SHP77 treated with DMSO at 0.1 percent for 48 hours (cell line): ENCODE measurements at regions not wholly inside any gene's neighbourhood (a gene's known extent, or its start where the extent isn't known, plus 50 kb on each side); places are given as distances from the start of the nearest gene placed in this dataset.
"Not testable (repeated sequence)": the region's sequence is repeated elsewhere in the genome, so short reads cannot be mapped to it uniquely, and the experiment has no call there.

ENCODE experiments used
- DNase-seq: peaks from one replicate; lab custom pipeline; 2025; lab: John Stamatoyannopoulos, UW

DNA sequence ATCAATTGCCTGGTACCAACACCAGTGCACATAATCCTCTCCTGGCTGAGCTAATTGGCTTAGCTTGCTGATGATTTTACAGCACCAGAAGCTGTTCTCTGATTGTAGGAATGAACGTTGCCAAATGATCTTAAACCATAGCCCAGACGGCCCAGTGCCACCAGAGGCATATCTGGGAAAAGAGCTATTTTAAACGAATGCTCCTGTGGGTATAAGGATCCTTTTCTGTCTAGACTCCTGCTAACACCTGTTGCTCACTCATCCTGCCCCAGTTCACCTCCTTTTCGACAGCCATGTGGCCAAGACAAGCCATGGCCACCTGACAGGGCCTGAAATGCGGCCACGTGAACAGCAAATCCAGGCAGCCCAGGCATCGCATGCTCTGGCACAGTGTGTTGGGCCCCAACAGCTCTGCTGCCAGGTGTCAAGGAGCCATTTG lies 289.9 kb upstream of the SLC30A5 start:
- no peak for DNase-seq

DNA sequence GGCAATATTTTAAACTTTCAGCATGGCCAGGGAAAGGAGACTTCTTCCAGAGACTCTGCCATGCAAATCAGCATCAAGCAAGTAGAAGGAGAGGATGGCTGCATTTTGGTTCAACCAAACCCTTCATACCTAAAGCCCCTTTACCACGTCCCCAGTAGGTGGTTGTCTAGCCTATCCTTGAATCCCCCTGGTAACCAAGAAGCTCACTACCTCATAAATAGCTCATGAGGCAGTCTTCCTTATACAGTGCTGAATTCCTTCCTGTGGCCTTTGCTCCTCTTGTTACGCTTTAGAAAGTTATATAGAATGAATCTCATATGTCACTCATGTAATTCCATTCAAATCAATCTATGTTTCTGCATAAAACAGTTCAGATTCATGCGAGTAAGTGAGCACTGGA lies 289.5 kb upstream of the SLC30A5 start:
- DNase-seq, result no peak

DNA sequence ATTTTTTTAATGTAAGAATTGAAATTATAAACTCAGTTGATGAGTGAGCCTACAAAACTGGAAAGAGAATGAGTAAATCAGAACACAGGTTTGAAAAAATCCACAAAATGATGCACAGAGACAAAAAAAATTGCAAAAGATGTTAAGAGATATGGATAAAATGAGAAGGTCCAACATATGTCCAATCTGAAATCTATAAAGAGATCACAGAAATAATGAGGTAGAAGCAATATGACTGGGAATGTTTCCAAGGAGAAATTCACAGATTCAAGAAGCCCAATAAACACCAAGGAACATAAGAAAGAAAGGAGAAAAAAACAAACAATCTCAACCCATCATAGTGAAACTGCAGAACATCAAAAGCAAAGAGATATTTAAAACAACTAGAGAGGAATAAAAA lies 288.4 kb upstream of the SLC30A5 start:
- DNase-seq, result no peak

DNA sequence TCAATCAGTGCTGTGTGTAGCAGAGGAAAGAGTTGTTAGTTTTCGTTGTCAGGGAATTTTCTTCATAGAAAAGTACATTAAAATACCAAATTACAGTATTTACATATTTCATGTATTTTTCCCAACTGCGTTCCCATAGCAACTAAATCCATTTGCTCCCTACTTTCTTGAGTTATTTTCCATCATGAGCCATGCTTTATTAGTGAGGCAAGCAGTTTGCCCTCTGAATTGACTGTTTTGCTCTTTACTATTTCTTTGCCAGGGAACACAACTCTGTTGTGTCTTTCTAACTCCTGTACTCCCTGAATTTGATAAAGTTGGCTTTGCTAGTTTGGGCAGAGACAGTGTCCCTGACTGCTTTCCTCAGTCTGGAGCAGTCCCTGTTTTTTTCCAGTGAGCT lies 276.2 kb upstream of the SLC30A5 start:
- no peak for DNase-seq

DNA sequence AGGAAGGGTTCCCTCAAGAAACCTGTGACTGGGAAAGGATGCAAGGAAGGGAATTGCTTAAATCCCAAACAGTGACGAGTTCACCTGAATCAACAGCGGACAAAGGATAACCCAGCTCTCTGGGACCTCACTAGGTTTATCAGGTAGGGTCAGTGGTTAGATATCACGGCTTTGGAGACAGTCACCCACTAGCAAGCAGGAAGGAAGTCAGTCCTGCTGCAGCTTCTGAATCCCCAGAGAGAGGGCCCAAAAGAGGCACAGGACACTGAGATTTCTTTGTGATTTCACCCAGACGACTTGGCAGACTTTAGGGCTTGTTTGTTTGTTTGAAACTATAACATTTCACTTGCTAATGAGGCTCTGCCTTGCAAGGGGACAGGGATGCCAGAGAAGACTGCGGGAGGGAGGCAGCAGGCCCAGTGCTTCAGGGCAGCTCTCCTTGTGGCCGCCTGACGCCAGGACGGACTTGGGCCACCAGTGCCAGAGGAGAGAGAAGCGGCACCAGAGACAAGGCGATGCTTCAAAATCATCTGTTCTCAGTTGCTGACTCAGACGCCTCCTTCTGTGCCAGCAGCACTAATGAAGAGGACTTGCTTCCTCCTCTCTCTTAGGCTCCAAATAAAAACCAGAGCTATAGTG lies 275.6 kb upstream of the SLC30A5 start:
- no peak for DNase-seq

DNA sequence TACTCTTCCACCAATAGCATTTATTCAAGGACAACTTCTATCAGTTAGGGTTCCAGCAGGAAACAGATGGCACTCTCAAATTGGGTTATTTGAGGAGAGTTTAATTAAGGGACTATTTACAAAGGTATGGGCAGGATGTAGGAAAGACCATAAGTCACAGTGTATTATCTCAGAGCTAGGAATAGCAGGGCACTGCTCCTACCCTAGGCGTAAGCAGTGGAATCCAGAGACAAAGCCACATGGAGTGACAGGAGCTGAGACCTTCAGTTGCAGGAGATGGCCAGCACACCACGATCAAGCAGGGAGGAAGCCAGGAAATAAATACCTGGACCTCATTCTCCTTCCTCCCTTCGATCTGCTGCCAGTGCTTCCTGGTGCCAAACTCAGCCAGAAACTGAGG lies 274.9 kb upstream of the SLC30A5 start:
- DNase-seq, result no peak

DNA sequence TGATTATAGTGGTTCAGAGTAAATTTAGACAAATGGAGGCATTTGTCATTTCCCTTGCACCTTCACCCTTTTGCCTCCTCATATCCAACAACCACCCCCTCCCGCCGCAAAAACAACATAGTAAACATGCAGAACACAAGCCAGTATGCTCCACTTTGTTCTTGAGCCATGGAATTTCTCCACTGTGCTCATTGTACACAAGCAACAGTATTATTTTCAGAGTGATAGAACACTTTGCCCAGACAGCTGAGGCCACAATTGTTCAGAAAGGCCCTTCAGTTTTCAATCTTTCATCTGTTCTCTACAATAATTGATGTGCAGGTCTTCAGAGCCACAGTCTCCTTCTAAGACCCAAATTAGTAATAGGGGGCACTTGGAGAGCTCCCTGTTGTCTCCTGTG lies 272.8 kb upstream of the SLC30A5 start:
- no peak for DNase-seq

DNA sequence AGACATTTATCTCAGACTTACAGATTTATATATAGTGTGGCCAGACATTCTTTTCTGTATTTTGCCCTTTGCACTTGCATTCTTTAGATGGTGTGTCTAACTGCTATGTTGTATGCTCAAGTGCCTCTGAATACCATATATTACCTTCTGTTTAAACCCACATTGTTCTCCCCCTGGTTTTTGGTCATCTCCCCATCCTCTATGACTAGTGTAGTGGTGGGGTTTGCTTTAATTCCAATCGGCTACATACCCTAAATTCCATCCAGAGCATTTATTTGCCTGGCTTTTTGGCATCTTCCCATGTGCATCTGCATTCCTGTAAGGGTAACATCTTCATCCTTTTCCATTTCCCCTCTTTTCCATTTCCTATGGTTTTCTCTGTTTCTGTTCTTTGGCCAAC lies 271.0 kb upstream of the SLC30A5 start:
- DNase-seq, result no peak

DNA sequence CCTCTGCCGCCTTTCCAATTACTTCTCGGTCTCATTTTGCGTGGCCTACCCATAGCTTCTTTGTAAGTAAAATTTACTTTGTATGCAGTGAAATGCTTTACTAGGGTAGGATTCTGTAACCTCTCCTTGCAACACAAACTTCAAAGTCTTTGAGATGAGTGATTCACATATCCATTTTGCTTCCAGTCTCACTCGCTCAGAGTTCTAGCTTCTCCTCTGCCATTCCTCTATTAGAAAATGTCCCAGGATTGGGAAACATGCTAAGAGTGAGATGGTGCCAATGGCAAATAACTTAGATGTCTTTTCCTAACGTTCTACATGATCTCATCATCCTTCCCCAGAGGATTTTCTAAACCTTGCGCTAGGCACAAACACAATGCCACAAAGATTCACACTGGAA lies 270.5 kb upstream of the SLC30A5 start:
- no peak for DNase-seq

DNA sequence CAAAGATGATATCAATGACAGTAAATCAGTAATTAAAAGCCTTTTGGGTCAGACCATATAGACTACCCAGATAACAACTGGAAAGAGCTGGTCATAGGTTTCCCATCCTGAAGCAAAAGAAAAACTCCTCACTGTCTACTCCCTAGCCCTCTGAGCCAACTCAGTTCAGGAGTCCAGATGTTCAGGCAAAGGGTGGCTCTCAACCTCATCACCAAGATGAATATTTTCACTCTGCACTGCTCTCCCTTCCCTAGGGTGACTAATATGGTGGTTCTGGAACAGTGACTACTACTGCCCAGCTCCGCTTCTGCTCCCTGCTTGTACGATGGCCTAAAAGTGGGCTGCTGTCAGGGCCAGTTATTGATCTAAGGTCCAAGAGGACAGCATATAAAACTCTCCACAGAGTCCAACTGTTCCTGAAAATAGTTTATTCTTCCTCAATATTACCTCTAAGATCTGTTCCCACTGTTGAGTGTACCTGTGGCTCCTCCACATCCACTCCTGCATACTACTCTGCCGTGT lies 263.4 kb upstream of the SLC30A5 start:
- DNase-seq, result no peak

DNA sequence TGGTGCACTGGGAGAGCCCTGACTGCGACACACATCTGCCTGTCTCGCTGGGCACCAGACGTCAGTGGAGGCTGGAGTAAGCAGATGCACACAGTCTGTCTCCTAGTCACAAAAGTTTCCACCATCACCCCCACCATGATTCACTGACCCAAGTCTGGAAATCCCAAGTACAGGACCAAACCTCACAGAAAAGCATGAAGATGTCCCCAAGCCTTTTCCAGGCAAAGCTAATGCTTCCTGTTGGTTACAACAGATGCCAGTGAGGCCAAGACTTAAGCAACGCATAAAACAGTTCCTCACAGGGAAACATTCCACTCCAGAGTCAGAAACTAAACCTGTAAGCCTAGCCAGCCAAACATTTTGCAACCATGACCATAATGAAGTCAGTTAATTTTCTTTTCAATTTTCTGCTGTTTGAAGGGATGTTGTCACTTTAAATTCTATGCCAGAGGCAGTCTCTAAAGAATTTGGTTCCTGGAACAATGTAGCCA lies 259.3 kb upstream of the SLC30A5 start:
- no peak for DNase-seq

DNA sequence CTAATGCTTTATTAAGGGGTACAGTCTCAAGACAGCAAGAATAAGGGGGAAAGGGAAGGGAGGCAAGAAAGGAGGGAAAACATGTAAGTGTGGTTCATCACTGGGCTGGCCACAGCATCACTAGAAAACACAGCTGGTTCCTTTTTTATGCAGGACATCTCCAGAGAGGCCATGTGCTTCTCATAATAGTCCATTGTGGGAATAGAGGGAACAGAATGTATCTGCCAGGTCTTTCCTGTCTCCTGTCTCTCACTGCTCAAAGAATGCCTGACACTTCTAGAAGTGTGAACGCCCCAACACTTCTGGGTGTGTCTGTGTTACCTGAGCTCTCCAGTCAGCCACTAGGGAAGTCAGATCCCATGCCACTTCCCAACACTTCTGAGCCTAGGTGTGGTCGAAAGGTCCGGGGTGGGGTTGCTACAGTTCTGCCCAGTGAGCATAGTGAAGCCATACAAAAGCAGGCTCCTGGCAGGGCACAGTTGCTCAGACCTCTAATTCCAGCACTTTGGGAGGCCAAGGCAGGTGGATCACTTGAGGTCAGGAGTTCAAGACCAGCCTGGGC lies 255.6 kb upstream of the SLC30A5 start:
- no peak for DNase-seq

DNA sequence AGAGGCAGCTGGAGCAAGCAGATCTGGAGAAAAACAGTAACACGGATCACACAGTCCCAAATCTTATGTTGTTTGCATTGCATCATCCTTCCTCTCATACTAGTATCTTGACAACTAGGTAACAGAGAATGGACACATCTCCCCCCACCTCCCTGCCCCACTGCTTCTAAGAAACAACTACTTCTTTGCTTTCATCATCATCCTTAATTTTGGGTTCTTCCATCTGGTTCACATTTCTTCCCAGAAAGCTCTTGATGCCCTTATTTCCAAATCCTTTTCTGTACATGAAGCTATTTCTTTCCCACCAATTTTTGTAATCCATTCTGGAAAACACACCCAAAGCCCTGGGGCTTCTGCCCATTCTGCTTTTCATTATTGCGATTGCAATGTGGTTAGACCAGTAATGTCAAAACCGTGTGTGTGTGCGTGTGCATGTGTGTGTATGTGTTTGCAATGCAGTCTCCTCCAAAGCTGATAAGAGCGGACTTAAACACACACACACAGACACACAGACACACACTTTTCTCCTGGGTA lies 254.7 kb upstream of the SLC30A5 start:
- DNase-seq, result no peak

DNA sequence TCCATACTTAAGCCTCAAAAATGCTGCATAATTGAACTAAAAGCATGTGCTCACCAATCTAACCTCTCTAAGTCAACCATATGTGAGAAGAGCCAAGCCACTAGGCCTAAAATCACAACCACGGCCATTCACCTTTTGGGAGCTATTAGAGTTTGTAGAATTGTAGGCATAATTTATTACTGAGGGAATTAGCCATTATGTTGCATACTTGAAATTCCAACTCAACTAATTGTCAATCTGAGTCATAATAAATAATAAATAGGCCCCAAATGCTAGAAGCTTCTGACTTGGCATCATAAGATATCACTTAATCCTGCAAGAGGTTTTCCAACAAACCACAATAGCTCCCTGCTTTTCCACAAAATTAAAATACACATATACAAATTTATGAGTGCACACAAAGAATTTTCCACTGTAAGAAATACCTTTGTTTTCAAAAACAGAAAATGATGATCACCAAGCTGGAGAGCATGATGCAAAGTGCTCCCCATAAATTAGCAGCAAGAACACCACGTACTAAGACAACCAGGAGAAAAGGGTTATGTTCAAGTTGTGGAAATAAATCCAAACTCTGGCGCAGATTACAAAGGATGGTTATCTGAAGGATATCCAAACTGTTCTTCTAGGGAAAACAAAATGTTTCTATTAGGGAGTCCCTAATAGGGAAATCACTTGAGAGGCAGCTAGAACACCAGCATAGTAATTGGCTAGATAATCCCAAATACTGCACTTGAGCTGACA lies 250.0 kb upstream of the SLC30A5 start:
- DNase-seq, result no peak

DNA sequence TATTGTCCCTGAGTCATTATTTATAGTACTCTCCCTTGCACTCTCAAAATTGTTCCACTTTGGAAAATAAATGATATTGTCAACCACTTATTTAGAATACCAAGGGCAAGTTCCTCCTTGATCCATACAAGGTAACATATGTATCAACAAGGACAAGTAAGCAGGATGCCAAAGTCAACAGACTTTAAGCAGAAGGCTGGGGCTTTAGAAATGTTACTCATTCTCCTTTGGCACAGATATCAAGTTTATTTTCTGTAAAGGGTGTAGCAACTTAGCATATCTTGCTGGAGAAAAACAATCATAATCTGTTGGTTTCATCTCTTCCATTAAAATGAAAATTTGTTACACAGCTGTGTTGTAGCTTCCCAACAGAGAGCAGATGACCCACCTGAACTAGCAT lies 248.7 kb upstream of the SLC30A5 start:
- DNase-seq, result no peak

DNA sequence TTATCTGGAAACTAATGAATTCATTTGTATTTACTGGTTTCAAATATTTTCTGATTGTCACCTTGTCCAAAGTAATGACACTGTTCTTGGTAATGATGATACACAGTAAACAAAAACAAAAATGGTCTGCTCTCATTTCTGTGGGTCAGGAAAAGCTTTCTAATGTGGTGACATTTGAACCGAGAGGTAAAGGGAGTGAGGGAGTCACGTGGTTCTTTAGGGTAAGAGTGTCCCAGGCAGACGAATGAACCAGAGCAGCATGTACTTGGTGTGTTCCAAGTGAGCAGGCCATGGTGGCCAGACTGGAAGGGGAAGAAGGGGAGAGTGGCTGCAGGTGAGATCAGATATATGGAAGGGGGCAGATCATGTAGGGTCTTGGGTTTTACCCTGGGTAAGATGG lies 247.0 kb upstream of the SLC30A5 start:
- DNase-seq, result no peak

DNA sequence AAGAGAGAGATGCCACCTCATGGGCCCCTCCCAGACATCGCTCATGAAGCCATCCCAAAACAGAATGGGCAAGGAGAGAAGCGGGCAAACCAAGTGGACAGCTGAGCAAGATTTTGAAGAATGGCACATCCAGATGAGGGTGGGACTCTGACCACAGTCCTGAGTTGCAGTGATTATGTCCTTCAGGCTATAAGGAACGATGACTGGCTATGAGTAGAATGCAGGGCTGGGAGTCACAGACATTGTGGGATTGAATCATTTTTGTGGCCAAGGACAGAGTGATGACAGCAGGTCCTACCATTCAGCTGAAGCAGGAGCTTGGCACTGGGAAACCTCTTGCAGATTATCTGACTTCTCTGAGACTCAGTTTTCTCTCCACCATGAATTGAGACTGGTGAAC lies 245.7 kb upstream of the SLC30A5 start:
- no peak for DNase-seq

DNA sequence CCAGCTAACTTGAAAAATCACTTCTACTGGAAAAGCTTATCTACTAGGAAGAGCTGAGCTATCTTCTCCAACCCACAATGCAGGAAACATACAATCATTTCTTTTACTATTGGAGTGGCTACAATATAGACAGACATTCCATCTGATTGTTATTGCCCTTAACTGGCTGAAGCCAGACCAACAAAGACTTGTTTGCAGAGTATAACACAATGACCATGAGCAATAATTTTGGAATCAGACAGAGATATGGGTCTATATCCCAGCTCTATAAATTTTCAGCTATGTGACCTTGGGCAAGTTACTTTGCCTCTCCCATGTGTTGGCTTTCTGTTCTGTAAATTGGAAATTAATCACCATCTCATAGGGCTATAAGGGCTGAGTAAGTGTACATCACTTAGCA lies 244.7 kb upstream of the SLC30A5 start:
- no peak for DNase-seq

DNA sequence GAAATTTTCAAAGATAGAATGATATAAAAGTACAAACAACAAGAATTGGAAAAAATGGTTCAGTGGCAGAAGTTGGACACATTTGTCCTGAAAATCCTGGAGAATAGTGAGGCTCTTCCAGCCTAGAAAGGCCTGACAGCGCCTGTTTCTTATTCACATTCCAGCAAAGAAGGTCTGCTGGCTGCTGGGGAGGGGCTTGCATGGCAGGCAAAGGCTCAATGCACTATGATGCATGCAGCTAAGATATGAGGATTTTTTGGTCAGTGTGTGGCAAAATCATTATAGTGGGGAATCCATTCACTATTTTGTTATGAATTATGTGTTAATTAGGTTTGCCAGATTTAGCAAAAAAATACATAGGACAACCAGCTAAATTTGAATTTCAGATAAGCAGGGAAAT lies 243.9 kb upstream of the SLC30A5 start:
- no peak for DNase-seq

DNA sequence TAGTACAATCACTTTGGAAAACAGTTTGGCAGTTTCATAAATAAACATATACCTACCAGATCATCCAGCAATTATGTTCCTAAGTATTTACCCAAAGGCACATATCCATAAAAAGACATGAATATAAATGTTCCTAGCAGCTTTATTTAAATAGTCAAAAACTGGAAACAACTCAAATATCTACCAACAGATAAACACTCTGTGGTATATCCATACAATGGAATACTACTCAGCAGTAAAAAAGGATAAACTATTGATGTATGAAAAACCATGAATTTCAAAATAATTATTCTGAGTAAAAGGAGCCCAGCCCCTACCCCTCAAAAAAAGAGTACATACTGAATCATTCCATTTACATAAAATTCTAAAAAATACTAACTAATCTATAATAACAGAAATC lies 232.7 kb upstream of the SLC30A5 start:
- no peak for DNase-seq

DNA sequence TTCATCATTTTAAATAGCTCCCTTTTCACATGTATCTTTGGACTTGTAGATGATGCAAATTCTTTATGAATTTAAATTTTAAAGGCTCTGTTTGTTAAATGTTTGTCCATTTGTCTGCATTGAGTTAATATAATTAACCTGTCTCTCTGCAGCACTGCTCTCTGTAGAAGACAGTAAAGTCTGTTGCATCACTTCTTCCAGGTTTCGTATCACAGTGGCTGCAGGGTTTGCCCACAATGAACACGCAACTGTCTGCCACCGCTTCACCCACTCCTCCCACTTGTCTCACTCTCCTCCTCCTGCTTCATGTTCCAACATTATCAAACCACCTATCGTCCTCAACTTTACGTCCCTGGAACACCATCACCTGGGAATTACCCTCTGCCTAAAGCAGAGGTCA lies 231.3 kb upstream of the SLC30A5 start:
- no peak for DNase-seq

DNA sequence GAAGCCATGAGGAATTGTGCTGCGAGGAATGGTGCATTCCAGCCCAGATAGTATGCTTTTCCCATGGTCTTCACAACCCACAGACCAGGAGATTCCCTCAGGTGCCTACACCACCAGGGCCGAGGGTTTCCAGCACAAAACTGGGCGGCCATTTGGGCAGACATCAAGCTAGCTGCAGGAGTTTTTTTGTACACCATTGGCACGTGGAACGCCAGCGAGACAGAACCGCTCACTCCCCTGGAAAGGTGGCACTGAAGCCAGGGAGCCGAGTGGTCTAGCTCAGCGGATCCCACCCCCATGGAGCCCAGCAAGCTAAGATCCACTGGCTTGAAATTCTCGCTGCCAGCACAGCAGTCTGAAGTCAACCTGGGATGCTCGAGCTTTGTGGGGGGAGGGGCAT lies 228.6 kb upstream of the SLC30A5 start:
- not testable (repeated sequence) for DNase-seq
